ENCODE measurements at regions not wholly inside any gene's neighbourhood (a gene's known extent, or its start where the extent isn't known, plus 50 kb on each side); places are given as distances from the start of the nearest gene placed in this dataset.

DNA sequence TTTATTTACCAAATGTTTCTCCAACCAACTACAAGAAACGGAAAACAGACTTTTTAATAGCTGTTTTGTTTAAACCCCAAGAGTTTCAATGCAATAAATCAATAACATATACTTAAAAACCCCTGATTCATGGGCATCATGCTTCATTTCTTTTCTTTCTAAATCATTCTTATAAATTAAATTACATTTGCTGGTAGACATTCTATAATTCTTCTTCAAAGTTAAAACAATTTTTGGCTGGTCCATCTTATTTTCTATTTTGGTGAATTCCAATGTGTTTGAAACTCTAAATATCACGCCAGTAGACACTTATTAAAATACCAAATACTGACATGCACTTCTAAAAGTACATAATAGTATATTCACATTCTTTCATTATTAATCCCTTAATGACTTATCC lies 408.6 kb downstream of the LIG4 start:
- TF ChIP-seq CREB1 (CRISPR knock-in tag; IDR thresholded peaks at IDR 0.05), result no peak
- TF ChIP-seq, protein P1, sequence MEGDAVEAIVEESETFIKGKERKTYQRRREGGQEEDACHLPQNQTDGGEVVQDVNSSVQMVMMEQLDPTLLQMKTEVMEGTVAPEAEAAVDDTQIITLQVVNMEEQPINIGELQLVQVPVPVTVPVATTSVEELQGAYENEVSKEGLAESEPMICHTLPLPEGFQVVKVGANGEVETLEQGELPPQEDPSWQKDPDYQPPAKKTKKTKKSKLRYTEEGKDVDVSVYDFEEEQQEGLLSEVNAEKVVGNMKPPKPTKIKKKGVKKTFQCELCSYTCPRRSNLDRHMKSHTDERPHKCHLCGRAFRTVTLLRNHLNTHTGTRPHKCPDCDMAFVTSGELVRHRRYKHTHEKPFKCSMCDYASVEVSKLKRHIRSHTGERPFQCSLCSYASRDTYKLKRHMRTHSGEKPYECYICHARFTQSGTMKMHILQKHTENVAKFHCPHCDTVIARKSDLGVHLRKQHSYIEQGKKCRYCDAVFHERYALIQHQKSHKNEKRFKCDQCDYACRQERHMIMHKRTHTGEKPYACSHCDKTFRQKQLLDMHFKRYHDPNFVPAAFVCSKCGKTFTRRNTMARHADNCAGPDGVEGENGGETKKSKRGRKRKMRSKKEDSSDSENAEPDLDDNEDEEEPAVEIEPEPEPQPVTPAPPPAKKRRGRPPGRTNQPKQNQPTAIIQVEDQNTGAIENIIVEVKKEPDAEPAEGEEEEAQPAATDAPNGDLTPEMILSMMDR (IDR thresholded peaks at IDR 0.05), result no peak
- no peak for TF ChIP-seq SMAD3 (CRISPR knock-in tag; IDR thresholded peaks at IDR 0.05; ENCODE audit: borderline replicate concordance)
